ENCODE measurements at regions not wholly inside any gene's neighbourhood (a gene's known extent, or its start where the extent isn't known, plus 50 kb on each side); places are given as distances from the start of the nearest gene placed in this dataset.
A peak's percentile ranks its signal among the peaks of the same experiment; 100 is the strongest.

DNA sequence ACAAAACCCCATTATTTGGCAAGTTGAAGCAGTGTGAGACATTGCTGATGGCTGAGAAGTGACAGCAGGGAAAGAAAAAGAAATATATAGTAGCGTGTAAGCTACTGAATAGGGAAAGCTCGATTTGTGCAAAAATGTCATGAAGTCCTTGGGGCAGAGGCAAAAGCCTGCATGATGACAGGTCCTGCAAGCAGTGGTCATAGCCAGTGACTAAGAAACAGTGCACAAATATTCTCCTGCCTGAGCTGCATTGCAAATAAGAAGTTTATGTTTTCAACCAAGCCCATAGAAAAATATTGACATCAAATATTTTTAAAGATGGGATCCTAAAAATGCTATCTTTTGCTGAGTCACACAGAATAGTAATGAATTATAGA, 270.0 kb downstream of the SLITRK6 start:
- H3K27ac ChIP-seq: no peak overlapping the region
- no peaks in the 10 kb centered on the region for H3K9me3 ChIP-seq (ENCODE audit: low read depth)
- in situ Hi-C loops (cut with MboI): no loop called here
- no peak overlapping the region for H3K4me2 ChIP-seq (ENCODE audit: unreplicated experiment)
- DNase-seq: no peak
- no peaks in the 10 kb centered on the region for H3K9me2 ChIP-seq (ENCODE audit: insufficient read depth)
- no peak overlapping the region for H2AFZ ChIP-seq
- WGBS, 2 experiments (ENCODE audit: low coverage in 1 of 2, low lambda C conversion rate in 2 of 2, missing lambda C conversion rate in 2 of 2): 13 to 16% methylated on average over 2 of the region's 2 CpGs
- no peaks in the 10 kb centered on the region for H3K27me3 ChIP-seq (replicated peaks; ENCODE audit: insufficient read depth)
- H4K20me1 ChIP-seq (ENCODE audit: insufficient read depth): no peaks in the 10 kb centered on the region
- no peaks in the 10 kb centered on the region for H3K79me2 ChIP-seq (ENCODE audit: insufficient read depth)
- TF ChIP-seq EZH2 (IDR thresholded peaks at IDR 0.05; ENCODE audit: insufficient read depth, poor library complexity, severe bottlenecking): no peak
- no peak for TF ChIP-seq EZH2phosphoT487 (IDR thresholded peaks at IDR 0.05; ENCODE audit: insufficient read depth, low read depth)
- H3F3A ChIP-seq (ENCODE audit: insufficient read depth): no peaks in the 10 kb centered on the region
- no peak overlapping the region for H3K4me3 ChIP-seq
- H3K4me1 ChIP-seq (ENCODE audit: insufficient read depth): no peaks in the 10 kb centered on the region
- no peaks in the 10 kb centered on the region for H3K36me3 ChIP-seq (ENCODE audit: low read depth)
- H3K9ac ChIP-seq: no peak overlapping the region

- no peak for TF ChIP-seq EZH2phosphoT487 (IDR thresholded peaks at IDR 0.05; ENCODE audit: insufficient read depth, low read depth)
- Histone ChIP-seq H3K9me3 (ENCODE audit: low read depth) (no peaks in the 10 kb centered on the region), H3K4me3 (no peak overlapping the region), H3K27ac (no peak overlapping the region), H3K9me2 (ENCODE audit: insufficient read depth) (no peaks in the 10 kb centered on the region), H3K9ac (no peak overlapping the region), H3F3A (ENCODE audit: insufficient read depth) (no peaks in the 10 kb centered on the region), H3K36me3 (ENCODE audit: low read depth) (no peaks in the 10 kb centered on the region), H3K4me2 (ENCODE audit: unreplicated experiment) (no peak overlapping the region), H2AFZ (no peak overlapping the region), H3K4me1 (ENCODE audit: insufficient read depth) (no peaks in the 10 kb centered on the region), H3K27me3 (replicated peaks; ENCODE audit: insufficient read depth) (no peaks in the 10 kb centered on the region), H4K20me1 (ENCODE audit: insufficient read depth) (no peaks in the 10 kb centered on the region), H3K79me2 (ENCODE audit: insufficient read depth) (no peaks in the 10 kb centered on the region)
- WGBS, 2 experiments (ENCODE audit: low coverage in 1 of 2, low lambda C conversion rate in 2 of 2, missing lambda C conversion rate in 2 of 2): 4% methylated on average over 3 of the region's 3 CpGs
- in situ Hi-C loops (cut with MboI): no loop called here
- DNase-seq: peak; percentile 1
Observed at GRCh38 chr13:85528491-85529217, 270.6 kb downstream of the SLITRK6 start.

DNA sequence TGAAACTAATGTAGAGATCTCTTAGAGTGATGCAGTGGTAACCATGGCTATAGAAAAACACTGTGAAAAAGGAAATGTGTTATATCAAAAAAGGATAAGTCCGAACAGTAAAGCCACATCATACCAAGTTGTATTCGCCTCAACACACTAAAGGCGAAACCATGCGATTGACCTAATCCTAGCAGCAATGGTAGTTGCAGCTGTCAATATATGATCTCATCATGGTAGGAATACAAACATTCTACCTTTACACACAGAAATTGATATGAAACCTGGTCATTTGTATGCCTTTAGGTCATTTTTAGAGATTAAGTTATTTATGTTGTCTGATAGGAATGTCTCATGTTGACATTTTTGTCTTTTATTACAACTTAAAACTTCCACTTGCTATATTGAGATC, 271.9 kb downstream of the SLITRK6 start:
- H3K27ac ChIP-seq: no peak overlapping the region

GRCh38 chr13:85525411-85525810, 273.8 kb downstream of the SLITRK6 start:
- no peaks in the 10 kb centered on the region for H3K9me3 ChIP-seq (ENCODE audit: low read depth)
- H4K20me1 ChIP-seq (ENCODE audit: insufficient read depth): no peaks in the 10 kb centered on the region
- no peak overlapping the region for H3K4me3 ChIP-seq
- no peak for DNase-seq
- in situ Hi-C loops (cut with MboI): no loop called here
- TF ChIP-seq EZH2 (IDR thresholded peaks at IDR 0.05; ENCODE audit: insufficient read depth, poor library complexity, severe bottlenecking) (no peak), EZH2phosphoT487 (IDR thresholded peaks at IDR 0.05; ENCODE audit: insufficient read depth, low read depth) (no peak)
- H2AFZ ChIP-seq: no peak overlapping the region
- H3F3A ChIP-seq (ENCODE audit: insufficient read depth): no peaks in the 10 kb centered on the region
- no peaks in the 10 kb centered on the region for H3K36me3 ChIP-seq (ENCODE audit: low read depth)
- H3K4me2 ChIP-seq (ENCODE audit: unreplicated experiment): no peak overlapping the region
- no peak overlapping the region for H3K9ac ChIP-seq
- H3K79me2 ChIP-seq (ENCODE audit: insufficient read depth): no peaks in the 10 kb centered on the region
- H3K27me3 ChIP-seq (replicated peaks; ENCODE audit: insufficient read depth): no peaks in the 10 kb centered on the region
- no peaks in the 10 kb centered on the region for H3K9me2 ChIP-seq (ENCODE audit: insufficient read depth)
- no peaks in the 10 kb centered on the region for H3K4me1 ChIP-seq (ENCODE audit: insufficient read depth)
- 11 to 31% methylated on average over 2 of the region's 2 CpGs for WGBS, 2 experiments (ENCODE audit: low coverage in 1 of 2, low lambda C conversion rate in 2 of 2, missing lambda C conversion rate in 2 of 2)
- H3K27ac ChIP-seq: no peak overlapping the region

More for the DNA sequence above, 271.9 kb downstream of the SLITRK6 start:
- H3F3A ChIP-seq (ENCODE audit: insufficient read depth): no peaks in the 10 kb centered on the region
- TF ChIP-seq EZH2 (IDR thresholded peaks at IDR 0.05; ENCODE audit: insufficient read depth, poor library complexity, severe bottlenecking) (no peak), EZH2phosphoT487 (IDR thresholded peaks at IDR 0.05; ENCODE audit: insufficient read depth, low read depth) (no peak)
- H3K79me2 ChIP-seq (ENCODE audit: insufficient read depth): no peaks in the 10 kb centered on the region
- no peaks in the 10 kb centered on the region for H3K27me3 ChIP-seq (replicated peaks; ENCODE audit: insufficient read depth)
- DNase-seq: no peak
- no peaks in the 10 kb centered on the region for H3K9me2 ChIP-seq (ENCODE audit: insufficient read depth)
- H3K4me3 ChIP-seq: no peak overlapping the region
- in situ Hi-C loops (cut with MboI): no loop called here
- H2AFZ ChIP-seq: no peak overlapping the region
- H3K36me3 ChIP-seq (ENCODE audit: low read depth): no peaks in the 10 kb centered on the region
- no peak overlapping the region for H3K9ac ChIP-seq
- no peaks in the 10 kb centered on the region for H4K20me1 ChIP-seq (ENCODE audit: insufficient read depth)
- H3K9me3 ChIP-seq (ENCODE audit: low read depth): no peaks in the 10 kb centered on the region
- no peaks in the 10 kb centered on the region for H3K4me1 ChIP-seq (ENCODE audit: insufficient read depth)
- WGBS, 2 experiments (ENCODE audit: low coverage in 1 of 2, low lambda C conversion rate in 2 of 2, missing lambda C conversion rate in 2 of 2): 53 to 54% methylated on average over 4 of the region's 4 CpGs
- H3K4me2 ChIP-seq (ENCODE audit: unreplicated experiment): no peak overlapping the region

DNA sequence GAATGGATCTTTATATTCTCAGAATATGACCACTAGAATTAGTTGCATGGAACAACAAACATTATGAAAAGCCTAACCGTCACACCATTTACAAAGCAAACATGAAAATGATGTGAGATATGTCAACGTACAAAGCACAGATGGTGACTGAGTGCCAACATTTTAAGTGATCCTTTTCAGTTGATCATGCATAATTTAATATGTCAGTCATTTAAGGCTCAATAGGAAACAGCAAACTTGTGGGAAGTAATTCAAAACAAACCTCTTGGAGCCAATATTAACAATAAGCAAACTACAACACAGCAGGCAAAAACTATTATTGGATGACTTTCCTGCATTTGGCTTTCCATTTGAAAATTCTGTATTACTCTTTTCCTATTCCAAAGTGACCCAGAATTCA, 277.6 kb downstream of the SLITRK6 start:
- no peaks in the 10 kb centered on the region for H3K4me1 ChIP-seq (ENCODE audit: insufficient read depth)
- peaks cover 3% of the 10 kb centered on the region for H3K9me3 ChIP-seq (ENCODE audit: low read depth)
- DNase-seq: no peak
- H3K27ac ChIP-seq: no peak overlapping the region
- no peak for TF ChIP-seq EZH2 (IDR thresholded peaks at IDR 0.05; ENCODE audit: insufficient read depth, poor library complexity, severe bottlenecking)
- no peak for TF ChIP-seq EZH2phosphoT487 (IDR thresholded peaks at IDR 0.05; ENCODE audit: insufficient read depth, low read depth)
- no peaks in the 10 kb centered on the region for H3K36me3 ChIP-seq (ENCODE audit: low read depth)
- H4K20me1 ChIP-seq (ENCODE audit: insufficient read depth): no peaks in the 10 kb centered on the region
- 13 to 14% methylated on average over 2 of the region's 2 CpGs for WGBS, 2 experiments (ENCODE audit: low coverage in 1 of 2, low lambda C conversion rate in 2 of 2, missing lambda C conversion rate in 2 of 2)
- H2AFZ ChIP-seq: no peak overlapping the region
- in situ Hi-C loops (cut with MboI): no loop called here
- H3K79me2 ChIP-seq (ENCODE audit: insufficient read depth): no peaks in the 10 kb centered on the region
- no peaks in the 10 kb centered on the region for H3K27me3 ChIP-seq (replicated peaks; ENCODE audit: insufficient read depth)
- H3K9me2 ChIP-seq (ENCODE audit: insufficient read depth): no peaks in the 10 kb centered on the region
- H3K4me2 ChIP-seq (ENCODE audit: unreplicated experiment): no peak overlapping the region
- H3K4me3 ChIP-seq: no peak overlapping the region
- H3F3A ChIP-seq (ENCODE audit: insufficient read depth): no peaks in the 10 kb centered on the region
- no peak overlapping the region for H3K9ac ChIP-seq
